GM21526 (cell line): ENCODE measurements at regions not wholly inside any gene's neighbourhood (a gene's known extent, or its start where the extent isn't known, plus 50 kb on each side); places are given as distances from the start of the nearest gene placed in this dataset.

Experiments used
- ATAC-seq: cut with Tn5 transposase; IDR thresholded peaks from one replicate; pipeline ENCODE4 v1.9.1; 2021; ENCODE audit warnings: moderate library complexity; ENCODE audit not compliant: unreplicated experiment, low FRiP score

DNA sequence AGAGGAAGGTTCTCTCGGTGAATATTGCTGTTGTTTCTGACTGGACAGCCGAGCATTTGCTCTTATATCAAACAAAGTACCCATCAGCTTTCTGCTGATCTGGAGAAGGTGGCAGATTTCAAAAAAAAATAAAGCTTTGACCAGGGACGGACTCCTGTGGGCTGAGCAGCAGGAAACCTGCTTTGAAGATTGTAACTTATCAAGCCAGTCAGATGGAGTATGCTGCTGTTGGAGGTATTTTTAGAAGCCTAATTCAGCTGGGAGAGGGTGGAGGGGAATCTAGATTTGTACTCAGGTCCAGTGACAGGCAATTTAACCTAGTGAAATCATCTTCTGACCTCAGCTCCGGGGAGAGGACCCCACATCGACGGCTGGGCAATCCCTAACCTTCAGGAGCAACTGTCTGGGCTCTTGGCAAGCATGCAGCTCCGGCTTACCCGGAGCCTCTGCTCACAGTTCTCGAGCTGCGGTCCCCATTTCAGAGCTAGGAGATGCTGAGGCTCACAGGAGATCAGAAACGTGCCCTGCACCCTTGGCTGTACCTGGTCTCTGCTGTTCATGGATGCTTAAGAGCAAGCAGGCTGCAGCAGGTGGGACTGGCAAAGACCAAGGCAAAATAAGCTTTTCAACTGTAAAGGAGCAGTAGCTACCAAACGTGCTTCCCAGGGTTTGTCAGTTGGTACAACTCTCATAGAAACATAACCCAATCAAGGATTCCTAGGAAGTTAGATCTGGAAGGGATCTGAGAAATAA lies 89.3 kb upstream of the ST8SIA2 start:
- no peak for ATAC-seq

DNA sequence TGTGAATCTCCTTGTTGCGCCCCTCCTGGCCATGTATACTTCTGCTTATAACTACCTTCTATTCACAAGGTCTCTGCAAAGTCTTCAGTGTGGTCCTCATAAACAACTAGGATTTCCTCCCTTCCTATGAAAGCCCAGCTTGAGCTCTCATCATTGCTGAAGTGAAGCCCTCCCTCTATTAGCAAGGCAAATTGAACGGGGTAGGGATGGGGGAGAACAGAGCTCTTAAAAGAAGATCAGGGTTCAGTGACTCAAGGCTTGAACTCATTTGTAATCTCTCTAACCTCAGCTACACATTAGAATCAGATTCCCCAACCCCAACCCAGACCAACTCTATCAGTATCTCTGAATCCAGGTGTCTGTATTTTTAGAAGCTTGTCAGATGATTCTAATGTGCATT lies 88.3 kb upstream of the ST8SIA2 start:
- ATAC-seq = no peak

GRCh38 chr15:92306663-92307062 lies 87.0 kb upstream of the ST8SIA2 start:
- no peak for ATAC-seq

- ATAC-seq = no peak
Observed at GRCh38 chr15:92315144-92315543, 78.5 kb upstream of the ST8SIA2 start.

GRCh38 chr15:92315595-92316211 lies 78.0 kb upstream of the ST8SIA2 start:
- ATAC-seq = no peak

DNA sequence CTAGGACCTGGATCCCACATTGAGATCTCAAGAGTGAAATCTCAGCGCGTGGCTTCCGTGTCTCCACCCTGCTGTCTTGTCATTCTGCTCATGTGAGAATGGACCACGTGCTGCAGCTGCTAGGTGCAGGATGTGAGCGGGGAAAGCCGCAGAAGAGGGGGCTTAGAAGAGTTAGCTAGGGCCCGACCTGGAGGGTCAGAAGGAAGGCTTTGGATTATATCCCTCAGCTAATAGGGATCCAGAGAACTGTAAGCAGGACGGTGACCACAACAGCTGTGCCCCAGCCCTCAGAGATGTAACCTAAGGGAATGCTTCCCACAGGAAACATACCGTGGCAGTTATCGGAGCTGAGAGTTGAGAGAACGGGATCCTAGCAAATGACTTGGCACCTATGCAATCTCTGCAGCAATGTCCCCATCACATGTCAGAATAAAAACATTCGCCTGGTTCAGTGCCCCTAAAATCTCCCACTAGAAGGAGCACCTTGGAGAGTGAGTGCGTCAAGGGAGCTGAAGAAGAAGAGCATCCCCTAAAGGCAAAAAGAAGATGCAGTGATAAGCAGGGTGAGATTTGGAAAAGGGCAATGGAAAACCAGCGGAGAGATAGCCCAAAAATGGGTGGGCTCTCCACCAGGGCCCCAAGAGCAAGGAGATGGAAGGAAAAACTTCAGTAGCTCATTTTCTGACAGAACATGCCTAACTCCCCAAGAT lies 76.9 kb upstream of the ST8SIA2 start:
- no peak for ATAC-seq

- ATAC-seq = no peak
Observed at GRCh38 chr15:92320012-92320699, 73.5 kb upstream of the ST8SIA2 start.

DNA sequence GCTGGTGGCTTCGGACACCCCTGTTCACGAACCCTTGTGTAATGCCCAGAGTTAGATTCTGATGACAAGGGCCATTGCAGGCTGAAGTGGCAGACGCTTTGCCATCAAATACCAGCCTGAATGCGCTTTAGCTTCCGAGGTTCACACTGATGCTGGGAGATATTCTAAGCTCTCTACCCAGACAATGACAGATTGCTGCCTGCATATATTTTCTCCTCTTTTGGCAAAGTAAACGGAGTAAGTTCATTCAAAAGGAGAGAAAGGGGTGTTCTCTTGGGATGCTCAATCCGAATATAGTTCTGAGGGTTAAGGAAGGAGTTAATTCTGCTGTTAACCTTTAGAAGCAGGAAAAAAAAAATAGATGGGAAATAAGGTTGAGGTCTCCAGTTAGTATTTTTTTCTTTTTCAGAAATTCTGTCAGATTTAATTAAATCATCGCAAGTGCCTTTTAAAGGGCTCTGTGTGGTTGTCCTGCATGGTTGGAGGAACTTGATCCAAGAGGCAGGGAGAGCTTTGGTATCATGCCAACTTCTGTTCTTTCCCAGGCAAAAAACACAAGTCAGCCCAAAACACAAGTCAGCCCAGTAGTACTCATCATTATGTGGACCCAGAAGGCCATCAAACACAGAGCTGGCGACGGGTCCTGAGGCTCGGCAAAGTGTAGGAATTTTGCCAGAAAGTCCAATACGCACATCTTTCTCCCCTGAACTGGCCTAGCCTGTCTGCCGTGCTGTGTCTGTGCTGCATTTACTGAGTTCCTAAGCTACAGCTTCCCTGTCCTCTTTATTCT lies 70.9 kb upstream of the ST8SIA2 start:
- ATAC-seq = no peak

GRCh38 chr15:92323525-92323924 lies 70.2 kb upstream of the ST8SIA2 start:
- no peak for ATAC-seq

- no peak for ATAC-seq
Observed at GRCh38 chr15:92324101-92324963, 69.3 kb upstream of the ST8SIA2 start.

DNA sequence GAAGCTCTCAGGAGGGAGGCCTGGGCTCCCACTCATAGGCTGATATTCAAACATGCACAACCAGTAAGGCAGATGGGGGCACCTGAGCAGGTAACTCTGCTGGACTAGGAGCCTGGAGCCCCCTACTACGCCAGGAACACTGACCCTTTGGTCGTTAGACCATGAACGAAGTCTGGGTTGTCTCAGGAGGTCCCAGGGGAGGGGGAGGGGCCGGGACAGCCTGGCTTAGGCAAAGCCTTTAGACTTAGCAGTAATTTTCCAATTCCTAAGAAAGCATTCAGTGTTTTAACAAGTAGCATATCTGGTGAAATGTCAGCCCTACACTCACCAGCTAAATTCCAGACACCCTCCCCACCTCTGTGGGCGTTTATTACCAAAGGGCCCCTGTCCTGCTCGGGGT lies 67.4 kb upstream of the ST8SIA2 start:
- ATAC-seq = no peak

- no peak for ATAC-seq
Observed at GRCh38 chr15:92327033-92327432, 66.6 kb upstream of the ST8SIA2 start.

DNA sequence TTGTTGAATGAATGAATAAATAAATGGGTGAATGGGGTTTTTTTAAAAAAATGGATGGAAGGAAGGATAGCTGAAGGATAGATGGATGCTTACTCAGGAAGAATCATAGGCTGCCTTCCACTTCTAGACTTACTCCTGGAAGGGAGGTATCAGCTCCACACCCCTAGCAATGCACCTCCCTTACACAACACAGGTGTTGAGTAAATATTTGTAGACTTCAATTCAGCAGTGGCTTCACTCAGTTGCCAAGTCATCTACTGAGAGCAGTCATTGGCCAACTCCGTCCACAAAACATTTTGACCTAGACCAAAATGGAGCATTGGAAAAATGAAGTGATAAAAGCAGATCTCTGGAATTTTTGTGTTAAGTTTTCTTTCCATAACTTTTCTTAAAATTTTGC lies 65.5 kb upstream of the ST8SIA2 start:
- ATAC-seq = no peak

GRCh38 chr15:92332125-92332899 lies 61.4 kb upstream of the ST8SIA2 start:
- no peak for ATAC-seq

DNA sequence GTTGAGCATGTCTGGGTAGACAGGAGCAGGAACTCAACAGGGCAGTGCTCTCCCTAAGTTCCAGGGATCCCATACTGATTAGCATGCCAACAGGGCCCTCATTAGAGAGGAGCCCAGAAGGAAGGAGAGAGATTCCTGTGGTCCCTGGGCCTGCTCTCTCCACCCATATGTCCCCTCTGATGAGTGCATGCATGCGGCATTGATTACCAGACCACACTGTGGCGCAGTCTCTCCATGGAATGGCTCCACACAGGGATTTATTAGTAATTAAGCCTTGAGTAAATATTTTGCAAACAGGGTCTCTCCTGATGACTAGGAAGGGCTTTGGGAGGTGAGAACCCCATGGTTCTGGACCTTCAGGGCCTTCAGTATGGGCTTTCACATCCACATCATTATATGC lies 60.0 kb upstream of the ST8SIA2 start:
- no peak for ATAC-seq

- ATAC-seq = no peak
Observed at GRCh38 chr15:92336419-92336987, 57.2 kb upstream of the ST8SIA2 start.

GRCh38 chr15:92339361-92339760 lies 54.3 kb upstream of the ST8SIA2 start:
- no peak for ATAC-seq
